ENCODE measurements at regions not wholly inside any gene's neighbourhood (a gene's known extent, or its start where the extent isn't known, plus 50 kb on each side); places are given as distances from the start of the nearest gene placed in this dataset.

DNA sequence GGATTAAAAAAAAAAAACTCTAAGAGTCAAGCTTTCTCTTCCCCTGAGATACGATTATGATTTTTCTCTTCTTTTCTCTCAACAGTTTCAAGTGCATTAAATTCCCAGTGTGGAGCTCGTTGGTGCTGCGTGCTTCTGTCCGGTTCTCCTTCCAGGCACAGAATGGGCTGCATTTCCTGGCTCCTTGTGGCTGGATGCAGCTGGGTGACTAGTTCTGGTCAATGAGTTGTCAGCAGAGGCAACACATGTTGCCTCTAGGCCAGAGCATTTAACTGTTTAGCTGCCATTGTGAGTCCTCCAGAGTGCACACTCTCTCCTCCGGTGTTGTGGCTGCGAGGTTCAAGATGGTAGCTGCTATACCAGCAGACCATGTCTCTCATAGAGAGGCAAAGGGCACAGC lies 312.9 kb downstream of the RRAGC start:
- H3K4me3 Mint-ChIP-seq: no peak overlapping the region
- DNase-seq: no peak
- no peak overlapping the region for H3K27ac Mint-ChIP-seq
- TF ChIP-seq, protein P1, sequence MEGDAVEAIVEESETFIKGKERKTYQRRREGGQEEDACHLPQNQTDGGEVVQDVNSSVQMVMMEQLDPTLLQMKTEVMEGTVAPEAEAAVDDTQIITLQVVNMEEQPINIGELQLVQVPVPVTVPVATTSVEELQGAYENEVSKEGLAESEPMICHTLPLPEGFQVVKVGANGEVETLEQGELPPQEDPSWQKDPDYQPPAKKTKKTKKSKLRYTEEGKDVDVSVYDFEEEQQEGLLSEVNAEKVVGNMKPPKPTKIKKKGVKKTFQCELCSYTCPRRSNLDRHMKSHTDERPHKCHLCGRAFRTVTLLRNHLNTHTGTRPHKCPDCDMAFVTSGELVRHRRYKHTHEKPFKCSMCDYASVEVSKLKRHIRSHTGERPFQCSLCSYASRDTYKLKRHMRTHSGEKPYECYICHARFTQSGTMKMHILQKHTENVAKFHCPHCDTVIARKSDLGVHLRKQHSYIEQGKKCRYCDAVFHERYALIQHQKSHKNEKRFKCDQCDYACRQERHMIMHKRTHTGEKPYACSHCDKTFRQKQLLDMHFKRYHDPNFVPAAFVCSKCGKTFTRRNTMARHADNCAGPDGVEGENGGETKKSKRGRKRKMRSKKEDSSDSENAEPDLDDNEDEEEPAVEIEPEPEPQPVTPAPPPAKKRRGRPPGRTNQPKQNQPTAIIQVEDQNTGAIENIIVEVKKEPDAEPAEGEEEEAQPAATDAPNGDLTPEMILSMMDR (IDR thresholded peaks at IDR 0.05): no peak
- intact Hi-C loops (cut with micrococcal nuclease): no loop called here
- CTCF ChIA-PET: interaction anchor here (1.2 kb wide), 1 partner anchor 13 kb away, joined by 4 read pairs; no protein-coding TSS in a partner anchor
- ATAC-seq: no peak
- H3K27me3 Mint-ChIP-seq: peaks cover 8% of the 10 kb centered on the region
- no peaks in the 10 kb centered on the region for H3K4me1 Mint-ChIP-seq (ENCODE audit: low read depth)
- POLR2A ChIA-PET: no interaction called here
- H3K36me3 Mint-ChIP-seq (ENCODE audit: low read depth): no peaks in the 10 kb centered on the region
- H3K9me3 Mint-ChIP-seq: no peaks in the 10 kb centered on the region

DNA sequence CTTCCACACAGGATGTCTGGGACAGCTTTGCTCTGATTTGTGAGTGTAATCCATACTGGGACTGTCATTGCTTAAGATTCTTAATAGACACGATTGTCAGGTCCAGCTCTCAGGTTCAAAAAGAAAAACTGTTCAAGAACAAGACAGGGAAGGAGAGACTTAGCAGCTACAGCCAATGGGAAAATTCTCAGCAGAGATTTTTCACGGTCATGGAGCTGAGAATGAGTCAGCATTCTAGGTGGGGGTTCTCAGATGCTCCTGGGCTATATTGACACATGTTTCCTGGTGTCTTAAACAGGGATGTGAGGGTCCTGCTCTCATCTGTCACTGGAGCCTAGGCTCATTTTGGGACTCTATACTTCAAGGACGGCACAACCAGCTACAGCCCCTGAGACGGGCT lies 318.3 kb downstream of the RRAGC start:
- no peak overlapping the region for H3K27ac Mint-ChIP-seq
- H3K4me3 Mint-ChIP-seq: no peak overlapping the region
- no peaks in the 10 kb centered on the region for H3K4me1 Mint-ChIP-seq (ENCODE audit: low read depth)
- TF ChIP-seq, protein P1 (IDR thresholded peaks at IDR 0.05): no peak
- H3K9me3 Mint-ChIP-seq: no peaks in the 10 kb centered on the region
- ChIA-PET POLR2A (no interaction called here), CTCF (no interaction called here)
- ATAC-seq (no peak), DNase-seq (no peak)
- intact Hi-C loops (cut with micrococcal nuclease): no loop called here
- peaks cover 14% of the 10 kb centered on the region for H3K27me3 Mint-ChIP-seq
- H3K36me3 Mint-ChIP-seq (ENCODE audit: low read depth): no peaks in the 10 kb centered on the region

- H3K36me3 Mint-ChIP-seq (ENCODE audit: low read depth): no peaks in the 10 kb centered on the region
- DNase-seq (no peak), ATAC-seq (no peak)
- H3K9me3 Mint-ChIP-seq: no peaks in the 10 kb centered on the region
- no peak overlapping the region for H3K27ac Mint-ChIP-seq
- TF ChIP-seq, protein P1 (IDR thresholded peaks at IDR 0.05): no peak
- CTCF ChIA-PET: no interaction called here
- H3K27me3 Mint-ChIP-seq: peaks cover 17% of the 10 kb centered on the region
- intact Hi-C loops (cut with micrococcal nuclease): no loop called here
- no peaks in the 10 kb centered on the region for H3K4me1 Mint-ChIP-seq (ENCODE audit: low read depth)
- POLR2A ChIA-PET: no interaction called here
- no peak overlapping the region for H3K4me3 Mint-ChIP-seq
Measured at GRCh38 chr1:38539931-38540330, 319.6 kb downstream of the RRAGC start.

DNA sequence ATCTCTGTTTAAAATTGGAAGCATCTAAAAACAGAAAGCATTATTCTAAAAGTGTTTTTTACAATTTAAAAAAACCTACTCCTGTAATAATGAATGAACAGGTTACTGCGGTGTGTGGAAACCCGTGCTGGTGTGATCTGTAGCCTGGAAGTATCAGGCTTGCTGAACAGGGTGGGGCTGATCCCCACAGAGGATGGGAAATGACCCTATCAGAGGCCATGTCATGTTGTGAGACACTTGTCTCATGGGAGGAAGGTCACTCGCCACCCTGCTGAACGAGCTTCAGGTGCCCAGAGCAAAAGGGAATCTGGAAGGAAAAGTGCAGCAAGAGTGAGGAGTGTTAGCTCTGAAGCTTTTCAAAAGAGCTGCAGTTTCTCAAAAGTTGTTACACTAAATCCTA lies 320.7 kb downstream of the RRAGC start:
- Mint-ChIP-seq H3K9me3 (no peaks in the 10 kb centered on the region), H3K4me1 (ENCODE audit: low read depth) (peaks cover 10% of the 10 kb centered on the region), H3K27me3 (peaks cover 15% of the 10 kb centered on the region), H3K36me3 (ENCODE audit: low read depth) (no peaks in the 10 kb centered on the region), H3K4me3 (no peak overlapping the region), H3K27ac (no peak overlapping the region)
- DNase-seq (no peak), ATAC-seq (no peak)
- TF ChIP-seq, protein P1 (IDR thresholded peaks at IDR 0.05): no peak
- ChIA-PET CTCF (no interaction called here), POLR2A (no interaction called here)
- intact Hi-C loops (cut with micrococcal nuclease): no loop called here

DNA sequence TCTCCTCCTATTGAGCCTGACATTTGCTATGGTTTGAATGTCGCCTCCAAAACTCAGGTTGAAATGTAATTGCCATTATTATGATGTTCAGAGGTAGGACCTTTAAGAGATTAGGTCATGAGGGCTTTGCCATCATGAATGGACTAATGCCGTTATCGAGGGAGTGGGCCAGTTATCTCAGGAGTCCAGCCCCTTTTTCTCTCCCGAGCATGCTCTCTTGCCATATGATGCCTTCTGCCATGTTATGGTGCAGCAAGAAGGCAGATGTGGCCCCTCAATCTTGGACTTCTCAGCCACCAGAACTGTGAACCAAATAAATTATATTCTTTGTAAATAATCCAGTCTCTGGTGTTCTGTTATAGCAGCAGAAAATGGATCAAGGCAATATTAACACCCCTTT lies 323.5 kb downstream of the RRAGC start:
- DNase-seq (no peak), ATAC-seq (no peak)
- intact Hi-C loops (cut with micrococcal nuclease): no loop called here
- no peaks in the 10 kb centered on the region for H3K36me3 Mint-ChIP-seq (ENCODE audit: low read depth)
- TF ChIP-seq, protein P1 (IDR thresholded peaks at IDR 0.05): no peak
- ChIA-PET CTCF (no interaction called here), POLR2A (no interaction called here)
- H3K27ac Mint-ChIP-seq: no peak overlapping the region
- H3K4me1 Mint-ChIP-seq (ENCODE audit: low read depth): peaks cover 14% of the 10 kb centered on the region
- H3K9me3 Mint-ChIP-seq: no peaks in the 10 kb centered on the region
- no peak overlapping the region for H3K4me3 Mint-ChIP-seq
- peaks cover 14% of the 10 kb centered on the region for H3K27me3 Mint-ChIP-seq

Data from activated CD8-positive, alpha-beta T cell treated with anti-CD3 and anti-CD28 coated beads for 36 hours (primary cell).